HG03520 (cell line): ENCODE measurements at regions not wholly inside any gene's neighbourhood (a gene's known extent, or its start where the extent isn't known, plus 50 kb on each side); places are given as distances from the start of the nearest gene placed in this dataset.

Experiments used
- ATAC-seq: cut with Tn5 transposase; IDR thresholded peaks from one replicate; pipeline ENCODE4 v1.9.1; 2021; ENCODE audit warnings: mild to moderate bottlenecking, moderate library complexity; ENCODE audit not compliant: unreplicated experiment

DNA sequence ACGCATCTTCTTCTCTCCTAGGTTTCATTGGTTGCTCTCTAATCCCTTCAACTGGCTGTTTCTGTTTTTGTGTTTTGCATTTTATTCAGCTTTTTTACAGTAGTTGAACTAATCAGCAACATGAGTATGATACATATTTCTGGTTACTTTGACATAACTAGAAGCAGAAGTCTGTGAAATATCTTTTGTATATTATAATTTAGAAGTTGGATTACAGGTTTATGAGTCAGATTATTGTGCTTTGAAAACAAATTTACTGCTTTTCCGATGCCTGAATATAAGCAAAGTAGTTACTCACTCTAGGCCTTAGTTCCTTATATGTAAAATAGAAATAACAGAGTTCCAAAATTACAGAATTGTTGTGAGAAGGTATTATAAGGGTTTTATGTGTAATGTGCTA, 96.2 kb upstream of the MEOX2 start:
- no peak for ATAC-seq

DNA sequence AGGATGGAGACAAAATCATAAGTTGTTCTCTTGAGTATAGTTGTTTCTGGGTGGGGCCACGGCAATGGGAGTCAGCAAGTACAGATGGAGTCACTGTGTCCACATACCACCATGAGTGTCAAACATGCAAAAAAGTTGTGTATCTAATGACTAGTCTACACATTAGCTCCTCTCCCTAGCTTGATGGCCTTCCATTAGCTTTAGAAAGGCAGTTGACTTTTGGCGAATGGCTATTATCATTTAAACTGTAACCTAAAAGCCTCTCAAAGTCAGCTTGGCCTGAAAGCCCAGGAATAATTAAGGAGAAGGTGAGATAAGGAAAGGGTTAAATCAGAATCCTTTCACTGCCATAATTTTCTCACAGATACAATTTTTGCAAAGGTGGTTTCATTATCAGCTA, 95.5 kb upstream of the MEOX2 start:
- ATAC-seq = no peak

DNA sequence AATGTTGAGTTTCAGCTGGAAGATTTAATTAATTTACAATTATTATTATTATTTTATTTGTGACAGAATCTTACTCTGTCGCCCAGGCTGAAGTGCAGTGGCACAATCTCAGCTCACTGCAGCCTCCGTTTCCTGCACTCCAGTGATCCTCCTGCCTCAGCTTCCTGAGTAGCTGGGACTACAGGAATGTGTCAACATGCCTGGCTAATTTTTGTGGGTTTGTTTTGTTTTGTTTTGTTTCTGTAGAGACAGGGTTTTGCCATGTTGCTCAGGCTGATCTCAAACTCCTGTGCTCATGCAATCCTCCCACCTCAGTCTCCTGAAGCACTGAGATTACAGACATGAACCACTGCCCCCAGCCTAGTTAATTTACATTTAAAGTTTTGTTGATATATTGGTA, 93.8 kb upstream of the MEOX2 start:
- ATAC-seq = no peak

DNA sequence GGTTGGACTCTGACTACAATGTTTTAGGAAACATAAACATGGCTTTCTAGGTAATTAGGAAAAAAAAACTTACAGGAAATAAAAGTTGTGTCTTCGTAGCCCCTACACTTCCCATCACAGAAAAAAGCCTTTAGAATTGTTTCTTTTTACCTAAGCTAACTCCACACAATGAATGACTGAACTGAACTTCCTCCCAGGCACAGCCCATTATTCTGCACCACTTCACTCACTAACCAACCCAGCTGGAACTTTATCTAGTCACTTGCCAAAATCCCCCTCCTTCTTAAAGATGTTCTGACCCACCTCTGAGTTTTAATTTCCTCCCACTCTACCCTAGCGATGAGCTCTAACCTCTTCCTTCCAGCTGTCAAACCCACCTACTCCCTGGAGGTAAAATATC, 91.7 kb upstream of the MEOX2 start:
- ATAC-seq = no peak

DNA sequence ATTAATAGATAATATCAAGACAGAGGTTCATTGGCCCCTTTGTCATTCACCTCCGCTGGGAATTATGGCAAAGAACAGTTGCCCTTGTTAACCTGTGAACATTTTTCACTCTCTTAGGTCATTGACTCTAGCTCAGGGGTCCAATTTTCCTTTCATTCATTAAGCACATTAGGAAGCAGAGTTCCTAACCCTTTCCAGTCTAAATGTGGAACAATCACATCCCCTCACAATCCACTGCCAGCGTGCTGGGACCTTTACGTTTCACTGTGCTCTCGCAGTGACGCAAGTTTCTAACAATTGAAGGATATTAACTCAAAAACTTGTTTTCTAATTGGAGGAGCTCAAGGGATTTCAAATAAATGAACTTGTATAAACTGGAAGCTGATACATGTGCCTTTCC, 79.3 kb upstream of the MEOX2 start:
- ATAC-seq = no peak

DNA sequence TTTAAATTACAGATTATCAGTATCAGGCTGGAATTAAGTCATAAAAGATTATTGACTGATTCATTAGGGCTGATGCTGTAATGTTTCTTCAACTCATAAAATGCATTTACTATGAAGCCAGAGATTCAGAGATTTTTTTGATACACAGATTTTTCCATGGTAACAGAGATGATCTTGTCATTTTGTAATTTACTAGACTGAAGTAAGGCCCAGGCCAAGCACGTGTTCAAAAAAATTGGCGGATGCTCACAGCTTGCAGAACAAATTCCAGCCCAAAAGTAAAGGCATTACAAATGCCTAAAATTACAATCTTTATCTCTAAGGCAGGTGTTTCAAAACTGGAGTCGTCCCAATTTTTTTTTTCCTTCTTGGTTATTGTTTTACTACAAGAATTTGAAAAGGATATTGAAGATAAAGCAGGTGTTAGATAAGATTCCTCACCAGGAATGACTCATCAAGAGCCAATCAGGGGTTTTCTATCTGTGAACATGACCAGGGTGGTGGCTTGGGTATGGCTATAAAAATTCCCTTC, 78.4 kb upstream of the MEOX2 start:
- no peak for ATAC-seq

DNA sequence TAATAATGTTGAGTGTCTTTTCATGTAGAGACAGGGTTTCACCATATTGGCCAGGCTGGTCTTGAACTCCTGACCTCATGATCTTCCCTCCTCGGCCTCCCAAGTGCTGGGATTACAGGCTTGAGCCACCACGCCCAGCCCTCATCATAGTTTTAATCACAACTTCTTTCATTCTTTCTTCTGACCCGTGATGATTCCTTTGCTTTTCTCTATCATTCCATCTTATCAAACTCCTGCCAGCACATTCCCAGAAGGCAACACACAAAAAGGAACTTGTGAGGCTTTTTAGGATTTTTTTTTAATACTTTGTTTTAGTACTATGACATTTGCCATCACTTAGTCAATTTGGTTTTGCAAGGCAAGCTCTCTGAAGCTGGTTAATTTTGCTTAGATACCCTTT, 77.5 kb upstream of the MEOX2 start:
- no peak for ATAC-seq

DNA sequence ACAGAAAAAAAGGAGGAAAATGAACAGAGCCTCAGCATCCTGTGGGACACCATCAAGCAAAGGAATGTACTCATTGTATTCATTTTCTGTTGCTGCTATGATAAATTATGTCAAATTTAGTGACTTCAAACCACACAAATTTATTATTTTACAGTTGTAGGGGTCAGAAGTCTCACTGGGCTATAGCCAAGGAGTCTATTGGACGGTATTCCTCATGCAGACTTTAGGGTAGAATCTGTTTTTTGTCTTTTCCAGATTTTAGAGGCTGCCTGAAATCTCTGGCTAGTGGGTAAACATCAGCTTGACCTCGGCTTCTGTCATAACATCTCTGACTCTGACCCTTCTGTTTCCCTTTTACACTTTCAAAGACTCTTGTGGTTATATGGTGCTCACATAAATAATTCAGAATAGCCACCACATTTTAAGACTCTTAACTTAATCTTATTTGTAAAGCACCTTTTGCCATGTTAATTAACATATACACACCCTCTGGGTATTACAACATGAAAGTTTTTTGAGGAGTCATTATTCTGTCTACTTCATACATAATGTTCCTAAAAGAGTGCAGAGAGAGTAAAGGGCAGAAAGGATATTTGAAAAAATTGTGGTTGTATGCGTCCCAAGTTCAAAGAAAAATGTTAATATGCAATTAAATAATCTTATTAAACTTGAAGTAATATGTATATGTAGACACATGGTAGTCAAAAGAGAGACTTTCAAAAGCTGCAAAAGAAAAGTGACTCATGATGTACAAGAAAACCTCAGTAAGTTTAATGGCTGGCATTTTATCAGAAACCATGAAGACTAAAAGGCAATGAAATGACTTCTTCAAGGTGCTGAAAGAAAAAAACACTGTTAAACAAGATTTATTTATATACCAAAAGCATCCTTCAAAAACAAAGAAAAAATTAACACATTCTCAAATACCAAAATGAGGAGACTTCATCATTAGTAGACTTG, 70.8 kb upstream of the MEOX2 start:
- no peak for ATAC-seq

DNA sequence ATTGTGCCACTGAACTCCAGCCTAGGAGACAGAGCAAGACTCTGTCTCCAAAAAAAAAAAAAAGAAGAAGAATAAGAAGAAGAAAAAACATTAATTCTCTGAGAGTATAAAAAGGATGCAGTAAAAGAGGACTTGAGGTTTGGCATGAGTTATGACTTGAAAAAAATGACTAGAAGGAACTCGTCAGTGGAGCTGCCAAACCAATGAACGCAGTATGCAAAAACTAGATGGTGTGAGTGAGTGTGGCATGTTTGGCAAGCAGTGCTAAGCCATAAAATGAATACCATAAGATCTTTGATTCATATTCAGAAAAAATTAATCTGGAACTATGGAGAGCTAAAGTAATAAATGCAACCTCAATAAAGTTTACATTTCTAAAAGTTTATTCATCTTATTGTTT, 68.6 kb upstream of the MEOX2 start:
- ATAC-seq = no peak

DNA sequence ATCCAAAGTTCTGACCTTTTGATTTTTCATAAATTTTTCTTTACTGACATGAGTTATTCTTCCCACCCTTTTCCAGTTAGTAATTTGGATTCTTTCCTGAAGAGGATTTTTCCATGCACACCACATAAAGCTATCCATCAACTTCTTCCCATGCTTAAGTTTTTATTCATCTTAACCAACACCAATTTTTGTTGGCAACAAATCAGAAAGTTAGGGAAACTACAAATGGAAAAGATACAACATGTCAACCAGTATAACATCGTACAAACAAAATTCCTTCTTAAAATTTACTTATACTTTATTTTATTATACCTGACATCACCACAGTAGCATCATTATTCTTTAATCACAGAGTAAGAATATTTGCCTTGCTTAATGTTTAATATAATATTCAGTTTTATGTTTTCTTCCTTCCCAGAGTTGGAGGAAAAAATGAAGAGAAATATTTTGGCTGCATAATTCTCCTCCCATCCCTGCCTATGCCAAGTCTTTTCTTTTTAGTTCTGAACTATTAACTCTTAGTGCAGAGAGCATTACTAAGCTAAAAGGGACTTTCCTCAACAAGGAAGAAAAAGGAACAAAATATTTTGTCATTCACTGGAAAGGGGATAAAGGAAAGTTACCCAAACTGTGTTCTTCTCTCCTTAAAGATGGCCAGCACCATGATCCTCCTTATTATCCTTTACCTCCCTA, 67.5 kb upstream of the MEOX2 start:
- ATAC-seq = no peak

DNA sequence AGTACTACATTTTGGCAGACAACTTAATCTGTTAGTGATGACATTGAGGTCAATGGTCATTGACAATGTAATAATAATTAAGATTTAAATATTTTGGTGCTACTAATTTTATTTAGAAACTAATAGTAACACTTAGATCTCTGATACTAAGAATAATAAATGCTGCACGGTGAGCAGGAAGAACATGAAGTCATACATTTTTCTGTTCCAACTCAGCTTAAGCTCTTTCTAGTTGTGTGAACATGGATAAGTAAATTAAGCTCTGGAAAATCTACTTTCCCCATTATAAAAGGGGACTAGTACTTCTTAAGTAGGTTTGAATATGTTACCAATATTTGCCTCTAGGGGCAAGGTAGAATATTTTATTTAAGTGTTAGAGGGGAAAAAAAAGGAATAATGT, 65.9 kb upstream of the MEOX2 start:
- no peak for ATAC-seq

DNA sequence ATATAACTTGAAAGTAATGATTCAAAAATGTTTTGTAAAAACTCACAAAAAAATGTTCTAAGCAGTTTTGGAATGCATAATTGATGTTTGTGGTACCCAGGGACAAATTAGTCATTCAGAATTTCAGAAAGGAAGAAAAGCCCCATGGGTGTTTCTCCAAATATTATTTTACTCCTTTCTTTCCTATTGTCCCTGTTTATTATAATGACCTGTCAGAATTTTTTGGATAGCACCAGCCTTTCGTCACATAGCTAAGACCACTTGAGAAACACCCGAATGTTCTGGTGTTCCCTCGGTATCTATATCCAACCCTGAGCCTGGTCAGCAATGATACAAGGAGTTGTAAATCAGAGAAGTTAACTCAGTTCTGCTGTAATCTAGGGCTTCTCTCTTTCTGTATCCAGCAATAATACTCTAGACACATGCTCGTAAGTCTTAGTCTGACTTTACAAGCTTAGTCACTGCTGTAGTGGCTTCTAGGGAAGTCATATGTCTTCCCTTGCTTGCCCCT, 64.8 kb upstream of the MEOX2 start:
- no peak for ATAC-seq

DNA sequence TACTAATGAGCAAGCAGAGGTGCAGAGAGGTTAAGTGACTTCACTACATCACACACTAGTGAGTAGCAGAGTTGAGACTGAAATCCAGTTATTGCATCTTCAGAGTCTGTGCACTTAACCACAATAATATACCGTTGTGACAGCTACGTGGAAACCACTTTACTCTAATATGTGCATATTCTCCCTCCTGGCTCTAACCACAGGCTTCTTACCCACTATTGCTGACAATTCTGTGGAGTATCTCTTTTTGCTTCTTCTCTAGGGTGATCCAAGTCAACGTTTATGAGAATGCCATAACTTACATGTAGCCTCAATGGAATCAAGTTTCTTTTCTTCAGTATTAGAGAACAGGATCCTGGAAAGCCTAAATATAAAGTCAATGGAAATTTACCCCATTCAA, 64.2 kb upstream of the MEOX2 start:
- no peak for ATAC-seq

DNA sequence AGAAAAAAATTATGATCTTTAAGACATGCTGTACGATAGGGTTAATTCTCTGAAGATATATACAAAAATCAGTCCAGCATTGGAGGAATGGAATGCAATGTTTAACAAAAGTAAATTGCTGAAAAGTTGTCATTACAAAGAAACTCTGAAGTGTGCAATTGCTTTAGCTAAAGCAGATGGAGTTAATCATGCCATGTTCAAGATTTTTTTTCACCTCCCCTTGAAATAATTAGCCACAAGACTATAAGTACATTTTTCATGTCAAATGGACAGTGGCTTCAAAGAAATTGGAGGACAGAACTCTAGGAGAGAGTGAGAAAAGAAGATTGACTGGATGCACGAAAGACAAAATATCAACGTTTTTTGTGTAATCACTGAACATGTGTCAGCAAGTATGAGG, 63.1 kb upstream of the MEOX2 start:
- ATAC-seq = no peak

DNA sequence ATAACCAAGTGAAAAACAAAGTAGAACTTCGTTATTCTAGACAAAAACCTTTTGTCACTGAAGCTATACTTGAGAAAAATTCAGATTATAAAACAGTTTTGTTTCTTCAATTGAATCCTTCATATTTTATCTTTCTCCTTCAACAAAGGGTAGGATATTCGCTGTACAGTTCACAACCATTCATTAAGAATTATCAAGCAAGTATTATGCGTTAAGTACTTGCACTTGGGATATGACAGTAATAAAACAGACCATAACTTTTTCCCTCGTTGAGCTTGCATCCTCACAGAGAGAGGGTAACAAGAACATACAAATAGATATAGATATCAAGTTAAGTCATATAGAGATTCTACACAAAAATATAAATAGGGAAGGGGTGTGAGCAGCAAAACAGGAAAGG, 61.2 kb upstream of the MEOX2 start:
- no peak for ATAC-seq

DNA sequence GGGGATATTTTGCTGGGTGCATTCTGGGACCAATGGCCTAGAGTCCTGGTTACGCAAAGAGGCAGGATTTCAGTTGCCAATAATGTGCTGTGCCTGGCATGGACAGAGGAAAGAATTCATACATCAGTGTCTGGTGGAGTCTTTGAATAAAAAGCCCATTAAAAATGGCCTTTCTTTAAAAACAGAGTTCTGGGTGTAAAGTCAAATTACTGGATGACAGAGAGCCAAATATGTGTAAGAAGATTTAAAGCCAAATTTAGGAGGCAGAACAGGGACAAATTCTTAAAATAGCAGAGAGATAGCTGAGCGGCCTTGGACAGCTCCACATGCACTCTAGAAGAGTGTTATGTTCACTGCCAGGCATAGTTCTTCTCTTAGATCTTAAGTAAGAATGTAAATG, 60.8 kb upstream of the MEOX2 start:
- ATAC-seq = no peak

DNA sequence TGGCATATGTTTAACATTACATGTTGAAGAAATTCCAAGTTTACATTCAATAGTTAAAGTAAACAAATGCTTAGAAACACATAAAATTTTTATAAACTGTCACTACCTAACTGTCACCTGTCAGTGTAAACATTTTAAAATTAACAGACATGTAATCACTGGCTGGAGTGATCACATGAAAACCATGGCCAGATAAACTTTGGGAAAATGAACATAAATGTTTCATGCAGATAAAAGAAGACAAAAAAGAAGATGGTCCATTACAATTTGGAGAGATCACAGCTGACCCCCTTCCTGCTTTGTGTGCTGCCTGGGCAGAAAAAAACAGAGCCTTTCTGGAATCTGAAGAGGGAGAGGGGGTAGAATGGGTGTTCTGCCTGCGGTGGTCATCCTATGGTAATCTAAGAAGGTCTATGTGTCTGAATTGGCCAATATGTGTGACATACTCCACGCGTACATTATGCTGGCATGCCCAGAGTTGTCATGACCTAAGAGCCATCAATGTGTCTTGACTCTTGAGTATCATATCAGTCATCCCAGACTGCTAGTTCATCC, 57.5 kb upstream of the MEOX2 start:
- ATAC-seq = no peak

DNA sequence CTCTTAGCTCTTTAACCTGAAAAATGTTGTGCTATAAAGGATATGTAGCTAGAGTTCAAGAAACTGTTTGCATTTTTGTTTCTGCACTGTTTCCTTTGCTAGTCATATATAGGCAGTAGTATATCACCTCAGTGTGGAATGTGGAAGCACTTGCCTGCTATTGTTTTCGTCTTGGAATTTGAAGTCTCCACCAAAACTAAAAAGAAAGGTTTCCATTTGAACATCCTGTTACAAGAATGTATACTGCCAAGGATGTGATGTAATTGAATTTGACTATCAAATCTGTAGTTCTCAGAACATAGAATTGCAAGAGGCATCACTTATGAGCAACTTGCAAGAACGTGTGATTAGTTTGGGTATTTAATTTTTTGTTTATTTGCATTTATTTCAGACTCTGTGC, 51.1 kb upstream of the MEOX2 start:
- ATAC-seq = no peak
